ENCODE measurements at regions not wholly inside any gene's neighbourhood (a gene's known extent, or its start where the extent isn't known, plus 50 kb on each side); places are given as distances from the start of the nearest gene placed in this dataset.

DNA sequence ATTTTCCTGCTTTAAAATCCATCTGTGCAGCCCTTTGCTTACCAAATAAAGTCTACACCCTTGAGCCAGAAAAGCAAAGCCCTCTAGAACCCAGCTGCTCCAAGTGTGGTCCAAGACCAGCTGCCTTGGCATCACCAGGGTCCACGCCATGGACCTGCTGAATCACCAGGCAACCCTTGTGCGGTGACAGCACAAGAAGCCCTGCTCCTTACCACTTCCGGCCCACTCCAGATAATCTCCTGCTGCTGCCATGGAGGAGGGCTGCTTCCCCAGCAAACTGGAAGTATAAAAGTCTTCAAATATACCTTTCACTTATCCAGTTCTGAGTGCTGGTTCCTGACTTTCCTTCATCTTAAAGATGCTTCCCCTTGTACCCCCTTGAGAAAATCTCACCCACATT lies 106.0 kb upstream of the PKDCC start:
- DNase-seq (no peak), ATAC-seq (no peak)
- intact Hi-C loops (cut with DNase I, micrococcal nuclease) = no loop called here

DNA sequence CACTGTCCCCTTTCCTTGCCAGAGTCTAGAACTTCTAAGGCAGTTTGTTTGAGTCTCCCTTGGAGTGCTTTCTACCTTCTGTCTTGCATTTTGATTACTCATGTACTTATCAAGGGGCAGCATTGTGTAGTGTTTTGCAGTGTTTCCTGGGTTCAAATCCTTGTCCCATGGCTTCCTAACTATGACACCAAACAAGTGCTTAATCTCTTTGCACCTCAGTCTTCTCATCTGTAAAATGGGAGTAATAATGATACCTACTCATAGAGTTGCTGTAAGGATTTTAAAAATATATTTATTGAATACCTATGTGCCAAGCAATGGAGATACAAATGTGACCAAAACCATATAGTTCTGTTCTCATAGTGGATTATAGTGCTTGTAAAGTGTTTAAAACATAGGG lies 105.5 kb upstream of the PKDCC start:
- no peak for DNase-seq
- intact Hi-C loops (cut with DNase I, micrococcal nuclease) = no loop called here
- no peak for ATAC-seq

DNA sequence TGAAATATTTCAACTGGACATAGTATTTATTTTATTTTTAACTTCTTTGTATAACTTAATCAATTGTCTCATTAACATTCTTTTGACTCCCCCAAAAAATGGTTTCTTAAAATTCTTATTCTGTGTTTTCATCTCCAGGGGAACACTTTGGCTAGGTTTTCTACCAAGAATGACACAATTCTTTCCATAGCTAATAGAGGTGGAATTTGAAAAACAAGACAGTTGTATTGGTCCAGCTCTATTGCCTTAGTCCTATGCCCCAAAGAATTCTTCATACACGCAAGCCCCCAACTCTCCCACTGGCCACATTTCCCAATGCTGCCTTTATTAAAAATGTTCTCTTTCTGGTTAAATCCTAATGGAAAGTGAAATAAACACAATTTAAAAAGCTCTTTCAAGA lies 104.7 kb upstream of the PKDCC start:
- ATAC-seq (no peak), DNase-seq (no peak)
- intact Hi-C loops (cut with DNase I, micrococcal nuclease) = no loop called here

DNA sequence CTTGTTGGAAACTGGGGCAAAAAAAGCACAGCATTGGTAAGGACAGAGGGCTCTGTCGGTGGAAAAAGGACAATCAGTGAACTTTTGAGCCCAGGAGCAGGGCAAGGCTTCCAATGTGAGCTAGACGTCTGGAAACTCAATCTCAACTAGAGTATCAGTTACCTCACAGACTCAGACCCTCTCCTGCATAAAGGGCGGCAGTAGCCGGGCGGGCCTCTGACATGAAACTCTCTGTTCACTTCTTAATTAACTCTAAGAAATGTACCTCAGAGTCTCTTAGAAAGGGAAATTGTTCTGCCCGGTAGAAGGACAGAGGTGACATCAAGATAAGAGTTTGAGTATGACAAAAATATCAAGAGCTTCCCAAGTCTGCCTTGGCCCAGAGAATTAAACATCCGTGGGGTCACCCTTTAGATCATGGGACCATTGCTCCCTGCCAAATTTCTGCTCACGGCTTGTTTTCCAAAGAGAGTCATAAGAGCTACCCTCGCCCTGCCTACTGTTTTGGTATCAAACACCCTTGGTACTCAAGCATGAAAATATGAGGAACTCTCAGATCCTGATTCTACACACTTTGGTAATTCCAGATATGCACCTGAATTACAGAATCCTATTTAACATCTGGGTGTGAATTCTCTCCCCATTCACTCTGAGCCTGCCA lies 103.5 kb upstream of the PKDCC start:
- DNase-seq (no peak), ATAC-seq (no peak)
- intact Hi-C loops (cut with DNase I, micrococcal nuclease) = no loop called here

DNA sequence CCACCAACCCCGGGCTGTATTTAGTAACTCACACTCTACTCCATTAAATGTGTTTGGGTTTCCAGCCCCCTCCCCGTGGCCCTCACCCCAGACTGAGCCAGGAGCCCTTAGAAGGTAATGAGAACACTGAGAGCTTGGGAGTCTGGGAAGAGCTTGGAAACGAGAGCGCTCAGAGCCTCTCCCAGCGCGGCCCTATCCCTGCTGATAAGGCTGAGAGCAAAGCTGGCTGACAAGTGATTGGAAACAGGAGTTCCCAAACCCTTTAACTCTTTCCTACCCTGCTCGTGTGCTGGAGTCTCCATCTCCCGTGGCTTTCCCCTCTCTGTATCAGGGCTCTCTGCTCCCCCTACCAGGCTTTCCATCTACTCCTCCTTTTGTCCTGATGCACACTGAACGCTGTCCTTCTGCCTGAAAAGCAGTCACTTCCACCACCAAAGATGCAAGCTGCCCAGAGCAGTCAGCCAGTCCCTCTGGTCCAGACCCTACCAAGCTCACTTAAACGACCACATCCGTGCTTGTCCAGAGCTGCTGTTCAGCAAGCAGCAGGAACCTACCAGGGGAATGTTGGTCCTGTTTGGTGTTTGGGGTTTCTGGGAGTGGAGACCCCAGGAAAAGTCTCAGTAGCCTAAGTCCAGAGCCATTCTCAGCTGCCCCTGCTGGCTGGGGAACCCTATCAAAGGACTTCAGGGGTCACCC lies 100.0 kb upstream of the PKDCC start:
- DNase-seq (no peak), ATAC-seq (no peak)
- intact Hi-C loops (cut with DNase I, micrococcal nuclease) = no loop called here

DNA sequence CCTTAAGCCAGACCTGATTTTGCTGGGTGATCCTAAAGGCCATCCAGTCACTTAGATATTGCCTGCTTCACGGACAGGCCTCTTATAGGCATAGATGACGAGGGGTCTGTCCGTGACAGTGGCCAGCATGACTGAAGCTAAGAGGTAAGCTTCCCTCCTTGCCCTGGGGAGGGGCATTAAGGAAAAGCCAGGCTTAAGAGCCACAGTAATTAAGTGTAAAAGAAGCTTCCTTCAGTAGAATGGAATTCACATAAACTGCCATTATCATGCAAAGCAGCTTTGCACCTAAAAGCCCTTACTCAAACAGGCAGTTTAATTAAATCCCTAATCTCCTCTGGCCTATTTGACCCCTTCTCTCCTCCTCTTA lies 99.4 kb upstream of the PKDCC start:
- ATAC-seq (no peak), DNase-seq (no peak)
- intact Hi-C loops (cut with DNase I, micrococcal nuclease) = no loop called here

DNA sequence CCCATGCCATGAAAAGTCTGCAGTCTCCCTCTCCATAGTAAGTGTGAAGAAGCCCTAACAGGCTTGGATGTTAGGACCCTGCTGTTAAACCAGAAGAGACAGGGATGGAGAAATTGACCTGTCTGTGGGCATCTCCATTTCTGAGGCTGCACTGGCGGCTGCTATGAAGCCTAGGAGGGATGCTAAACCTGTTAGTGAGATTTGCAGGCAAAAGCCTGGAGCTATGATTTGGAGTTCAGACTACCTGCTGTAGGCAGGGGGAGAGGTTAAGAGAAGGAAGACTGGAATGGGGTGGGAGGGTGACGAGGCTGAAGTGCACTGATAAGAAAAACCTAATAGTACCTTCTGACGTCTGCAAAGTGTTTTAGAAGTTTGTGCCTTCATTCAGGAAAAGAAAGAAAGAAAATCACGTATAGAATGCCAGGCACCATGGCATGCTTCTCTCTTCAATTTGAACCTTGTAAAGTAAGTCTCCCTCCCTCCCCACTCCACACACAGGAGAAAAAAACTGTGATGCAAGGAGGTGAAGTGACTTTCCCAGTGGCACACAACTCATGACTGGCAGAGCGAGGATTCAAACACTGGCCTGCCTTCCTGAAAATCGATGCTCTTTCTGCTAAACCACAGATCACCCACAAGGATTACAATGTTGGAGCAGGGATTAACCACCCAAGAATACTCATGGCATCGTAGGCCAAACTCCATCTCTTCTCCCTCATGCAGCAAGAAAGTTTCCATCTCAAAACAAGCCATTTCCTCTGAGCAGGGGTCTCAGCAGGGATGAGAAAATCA lies 98.5 kb upstream of the PKDCC start:
- intact Hi-C loops (cut with DNase I, micrococcal nuclease) = no loop called here
- ATAC-seq = peak; percentile 31
- no peak for DNase-seq

DNA sequence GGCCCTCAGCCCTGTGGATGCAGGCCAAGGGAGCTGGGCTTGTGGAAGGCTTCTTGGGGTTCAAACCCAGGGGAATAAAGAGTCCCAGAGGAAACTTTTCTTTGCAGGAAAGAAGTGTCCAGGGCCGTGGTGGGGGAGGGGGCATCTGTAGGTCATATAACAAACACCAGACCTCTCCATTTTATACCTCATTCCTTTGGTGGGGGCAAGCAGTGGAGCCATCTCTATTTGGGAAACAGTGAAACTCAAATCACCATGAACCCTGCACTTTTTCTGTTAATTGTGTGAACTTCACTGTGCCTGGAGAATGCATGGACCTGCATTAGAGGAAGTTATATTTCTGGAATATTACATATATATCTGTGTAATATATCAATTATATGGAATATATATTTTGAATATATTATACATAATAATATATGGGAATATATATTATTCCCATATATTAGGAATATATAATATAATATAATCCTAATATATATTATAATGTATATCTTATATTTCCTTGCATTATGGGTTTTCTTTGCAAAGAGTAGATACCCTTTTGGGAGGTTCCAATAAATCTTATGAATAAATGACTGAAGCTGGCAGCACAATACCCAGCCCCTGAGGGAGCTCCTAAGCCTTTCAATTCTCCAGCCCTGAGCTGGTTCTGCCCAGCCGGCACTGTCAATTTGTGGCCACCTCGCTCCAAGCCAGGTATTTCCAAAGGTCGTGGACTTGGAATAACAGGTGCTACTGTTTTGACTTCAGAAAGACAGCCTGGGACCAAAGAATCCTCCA lies 97.7 kb upstream of the PKDCC start:
- no peak for DNase-seq
- intact Hi-C loops (cut with DNase I, micrococcal nuclease) = no loop called here
- ATAC-seq = no peak

DNA sequence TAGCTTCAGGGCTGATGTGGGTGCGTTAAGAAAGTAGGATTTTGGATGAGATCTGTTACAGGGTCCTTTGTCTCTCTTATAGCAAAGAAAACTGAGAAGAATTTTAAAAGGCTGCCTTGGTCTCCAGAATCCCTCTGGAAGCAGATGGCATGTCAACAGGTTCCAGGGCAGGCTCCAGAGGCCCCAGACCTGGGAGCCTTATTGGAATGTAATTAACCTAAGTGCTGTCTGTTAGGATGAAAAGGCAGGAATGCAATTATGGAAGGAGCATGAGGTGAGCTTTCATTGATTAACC lies 97.2 kb upstream of the PKDCC start:
- intact Hi-C loops (cut with DNase I, micrococcal nuclease) = no loop called here
- ATAC-seq (no peak), DNase-seq (no peak)

DNA sequence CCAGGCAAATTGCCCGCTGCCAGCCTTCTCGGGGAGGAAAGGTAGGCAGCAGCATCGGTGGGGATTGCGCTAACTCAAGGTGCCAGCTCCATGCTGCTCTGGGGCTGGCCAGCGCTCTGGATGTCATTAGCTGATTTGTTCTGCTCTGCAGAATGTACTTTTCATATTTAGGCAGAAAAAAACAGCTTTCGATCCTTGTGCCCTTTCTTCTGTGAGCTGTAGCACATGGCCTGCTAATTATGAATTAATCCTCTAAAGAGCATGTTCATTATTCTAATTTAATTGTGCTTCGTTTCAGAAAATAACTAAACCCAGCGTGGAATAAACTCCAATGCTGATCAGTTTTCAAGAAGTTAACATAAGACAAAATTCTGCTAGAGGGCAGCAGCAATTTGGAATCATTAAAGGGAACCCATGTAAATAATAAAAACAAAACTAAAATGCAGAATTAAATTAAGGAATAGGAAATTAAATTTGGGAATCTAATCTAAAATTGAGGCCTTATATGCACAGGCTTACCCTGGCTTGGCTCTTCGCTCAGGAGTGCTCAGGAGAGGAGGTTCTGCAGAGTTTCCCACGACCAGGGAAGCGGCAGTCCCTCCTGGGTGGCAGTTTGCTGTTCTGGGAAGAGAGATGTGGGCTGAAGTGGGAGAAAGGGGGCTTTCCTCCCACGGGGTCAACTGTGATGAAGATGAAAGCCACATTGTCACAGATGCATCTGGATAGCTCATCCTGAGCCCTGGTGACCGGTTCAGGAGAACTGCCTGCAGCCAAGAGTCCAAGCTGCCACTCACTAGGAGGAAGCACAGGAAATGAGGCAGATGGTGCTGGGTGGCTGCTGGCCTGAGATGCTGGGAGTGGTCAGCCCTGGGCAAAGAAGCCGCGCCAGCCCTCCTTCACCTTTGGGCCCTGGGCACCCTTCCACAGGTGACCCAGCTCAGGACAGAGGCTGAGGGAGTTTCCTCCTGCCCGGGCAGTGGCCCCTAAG lies 93.2 kb upstream of the PKDCC start:
- no peak for ATAC-seq

DNA sequence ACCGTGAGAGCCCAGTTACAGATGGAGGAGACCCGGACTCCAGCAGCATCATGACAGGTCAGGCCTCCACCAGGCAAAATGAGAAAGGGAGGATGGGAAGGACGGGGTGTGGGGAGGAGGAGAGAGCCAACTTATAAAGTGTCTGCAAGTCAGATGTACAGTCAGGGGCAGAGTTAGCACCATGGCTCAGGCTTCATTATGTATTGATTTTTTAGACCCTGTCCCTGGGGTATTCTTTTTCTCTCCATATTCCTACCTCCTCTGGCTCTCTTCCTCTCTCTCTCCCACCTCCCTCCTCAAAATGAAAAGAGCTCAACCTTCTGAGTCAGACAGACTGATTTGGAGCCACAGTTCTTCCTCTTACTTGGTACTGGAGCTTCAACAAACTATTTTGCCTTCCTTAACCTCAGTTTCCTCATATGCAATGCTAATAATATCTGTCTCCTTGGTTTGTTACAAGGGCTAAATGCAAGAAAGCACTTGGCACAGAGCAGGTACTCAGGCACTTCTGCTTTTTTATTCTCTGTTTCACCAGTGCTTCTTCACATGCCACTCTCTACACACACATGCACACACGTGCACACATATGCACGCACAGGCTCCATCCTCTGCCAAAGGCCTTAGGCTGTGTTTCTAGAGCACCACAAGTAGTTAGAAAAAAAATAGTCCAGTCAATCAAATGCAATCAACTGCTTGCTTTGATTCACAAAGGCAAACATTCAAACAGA lies 92.3 kb upstream of the PKDCC start:
- ATAC-seq (no peak), DNase-seq (no peak)
- intact Hi-C loops (cut with DNase I, micrococcal nuclease) = no loop called here

More for the DNA sequence above, 93.2 kb upstream of the PKDCC start:
- intact Hi-C loops (cut with DNase I, micrococcal nuclease) = no loop called here
- DNase-seq = no peak

DNA sequence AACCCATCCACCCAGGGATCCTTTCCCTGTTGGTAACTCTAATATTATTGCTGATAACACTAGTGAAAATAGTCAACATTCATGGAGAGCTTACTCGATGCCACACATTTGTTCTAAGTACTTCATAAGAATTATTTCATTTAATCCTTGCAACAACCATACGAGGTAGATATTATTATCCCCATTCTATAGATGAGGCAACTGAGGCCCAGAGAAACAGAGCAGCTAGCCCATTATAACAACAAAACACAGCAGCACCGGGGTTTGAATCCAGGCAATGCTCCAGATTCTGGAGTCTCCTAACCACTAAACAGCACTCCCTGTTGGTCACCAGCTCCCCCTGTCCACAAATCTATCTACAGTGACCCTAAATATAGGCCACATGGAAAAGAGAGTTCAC lies 90.4 kb upstream of the PKDCC start:
- no peak for ATAC-seq
- intact Hi-C loops (cut with DNase I, micrococcal nuclease) = no loop called here
- DNase-seq = no peak

DNA sequence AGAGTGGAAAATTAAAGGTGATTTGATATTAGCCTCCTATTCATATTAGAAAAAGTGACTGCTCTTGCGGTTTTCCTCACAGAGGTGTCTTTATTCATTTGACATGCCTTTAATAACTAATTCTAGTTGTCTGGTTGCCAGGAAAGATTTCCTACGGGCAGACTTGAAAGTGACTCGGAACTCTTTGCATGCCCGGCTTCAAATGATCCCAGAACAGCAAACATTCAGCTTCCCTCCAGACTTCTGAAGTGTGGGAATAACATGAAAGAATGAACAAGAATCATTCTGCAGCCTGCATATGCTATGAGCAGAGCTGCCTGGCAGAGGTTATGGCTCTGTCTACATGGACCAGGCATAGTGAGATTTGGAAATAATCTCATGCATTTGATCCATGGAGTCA lies 89.6 kb upstream of the PKDCC start:
- intact Hi-C loops (cut with DNase I, micrococcal nuclease) = no loop called here
- DNase-seq (no peak), ATAC-seq (no peak)

DNA sequence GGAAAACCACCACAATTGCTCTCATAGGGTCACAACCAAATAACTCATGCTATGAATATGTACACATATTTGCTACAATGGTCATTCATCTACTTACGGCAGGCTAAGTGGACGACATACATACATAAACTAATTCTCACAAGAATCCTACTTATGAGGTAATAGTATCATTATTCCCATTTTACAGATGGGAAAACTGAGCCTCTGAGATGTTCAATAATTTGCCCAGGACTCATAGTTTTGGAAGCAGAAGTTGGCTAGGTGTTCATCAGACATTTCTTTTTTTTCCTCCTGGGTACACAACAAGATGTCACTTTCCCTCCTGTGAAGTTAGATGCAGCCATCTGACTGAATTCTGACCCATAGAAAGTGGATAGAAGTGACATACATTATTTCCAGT lies 89.0 kb upstream of the PKDCC start:
- intact Hi-C loops (cut with DNase I, micrococcal nuclease) = no loop called here
- no peak for ATAC-seq
- DNase-seq = no peak

DNA sequence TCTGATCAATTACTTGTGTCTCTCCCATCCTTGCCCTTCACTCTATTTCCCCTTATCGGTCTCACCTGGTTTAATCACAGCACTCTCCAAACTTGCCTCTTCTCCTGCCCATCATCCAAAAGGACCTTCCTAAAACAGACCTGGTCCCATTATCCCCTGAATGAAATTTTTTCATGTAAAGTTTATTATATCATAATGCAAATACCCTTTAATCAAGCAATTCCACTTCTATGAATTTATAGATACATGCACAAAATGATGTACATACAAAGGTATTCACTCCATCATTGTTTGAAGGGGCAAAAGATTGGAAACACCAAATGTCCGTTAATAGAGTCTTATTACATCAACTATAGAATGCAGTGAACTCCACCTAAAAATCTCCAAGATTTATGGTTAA lies 88.1 kb upstream of the PKDCC start:
- ATAC-seq = no peak
- intact Hi-C loops (cut with DNase I, micrococcal nuclease) = no loop called here

DNA sequence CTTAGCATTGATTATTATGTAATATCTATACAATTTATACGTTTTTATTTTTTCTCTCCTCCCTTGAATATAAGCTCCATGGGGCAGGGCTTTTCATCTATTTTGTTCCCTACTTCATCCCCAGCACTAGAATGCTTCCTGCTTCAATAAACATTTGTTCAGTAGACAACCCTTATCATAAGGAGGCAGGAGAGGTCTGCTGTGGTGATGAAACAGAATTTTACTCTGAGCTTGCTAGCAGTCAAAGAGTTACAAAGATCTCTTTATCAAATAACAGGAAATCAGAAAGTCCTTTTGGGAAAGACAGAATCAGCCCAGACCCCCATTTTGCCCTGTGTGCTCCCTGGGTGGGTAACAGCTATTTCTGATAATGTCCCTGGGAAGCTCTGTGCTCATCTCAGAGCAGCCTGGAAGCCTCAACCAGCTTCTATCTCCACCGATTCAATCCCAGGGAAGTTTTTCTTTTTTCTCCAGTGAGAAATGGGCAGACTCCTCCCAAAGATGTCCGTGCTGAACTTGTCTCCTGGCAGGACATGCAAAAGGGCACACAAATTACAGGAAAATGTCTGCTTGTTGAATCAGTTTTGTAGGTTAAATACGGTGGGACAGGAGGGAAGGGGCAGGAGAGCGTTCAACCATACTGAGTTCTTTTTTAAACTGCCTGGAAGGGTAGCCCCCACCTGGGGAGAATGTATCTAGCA lies 84.7 kb upstream of the PKDCC start:
- intact Hi-C loops (cut with DNase I, micrococcal nuclease) = no loop called here
- ATAC-seq (no peak), DNase-seq (no peak)

More for the DNA sequence above, 88.1 kb upstream of the PKDCC start:
- DNase-seq = no peak

Data from left colon (tissue), 2 donors.